PC-9 (cell line): ENCODE measurements at regions not wholly inside any gene's neighbourhood (a gene's known extent, or its start where the extent isn't known, plus 50 kb on each side); places are given as distances from the start of the nearest gene placed in this dataset.

ENCODE experiments used
- EZH2 ChIP-seq: fragments of 200-600 bp; sonication (generic); IDR thresholded peaks from 2 replicates; pipeline ENCODE4 v1.8.0; 2017; ENCODE audit warnings: antibody characterized with exemption, low read depth
- TF ChIP-seq, protein P1 (sequence below): fragments of 200-600 bp; sonication (generic); conservative IDR thresholded peaks from 2 replicates; pipeline ENCODE4 v1.6.1; 2017; ENCODE audit warnings: mixed run types, antibody characterized with exemption, mild to moderate bottlenecking, moderate library complexity

DNA sequence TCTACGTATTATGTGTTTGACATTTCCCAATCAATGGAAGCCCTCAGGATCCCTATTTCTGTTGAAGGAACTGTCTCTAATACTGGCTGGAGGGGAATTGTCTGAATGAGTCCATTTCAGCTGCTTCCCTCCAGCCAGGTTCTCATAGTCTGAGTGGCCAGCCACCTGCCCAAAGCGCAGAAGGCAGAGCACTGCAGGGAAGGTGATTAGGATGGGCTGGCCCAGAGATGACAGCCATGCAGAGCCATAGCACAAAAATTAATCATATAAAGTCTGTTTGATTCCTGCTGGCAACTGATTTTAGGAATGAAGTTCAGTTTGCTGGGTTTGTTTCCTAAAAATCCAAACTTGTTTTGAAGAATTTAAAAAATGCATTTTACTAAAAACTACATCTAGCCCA lies 327.1 kb downstream of the ETAA1 start:
- TF ChIP-seq, protein P1, sequence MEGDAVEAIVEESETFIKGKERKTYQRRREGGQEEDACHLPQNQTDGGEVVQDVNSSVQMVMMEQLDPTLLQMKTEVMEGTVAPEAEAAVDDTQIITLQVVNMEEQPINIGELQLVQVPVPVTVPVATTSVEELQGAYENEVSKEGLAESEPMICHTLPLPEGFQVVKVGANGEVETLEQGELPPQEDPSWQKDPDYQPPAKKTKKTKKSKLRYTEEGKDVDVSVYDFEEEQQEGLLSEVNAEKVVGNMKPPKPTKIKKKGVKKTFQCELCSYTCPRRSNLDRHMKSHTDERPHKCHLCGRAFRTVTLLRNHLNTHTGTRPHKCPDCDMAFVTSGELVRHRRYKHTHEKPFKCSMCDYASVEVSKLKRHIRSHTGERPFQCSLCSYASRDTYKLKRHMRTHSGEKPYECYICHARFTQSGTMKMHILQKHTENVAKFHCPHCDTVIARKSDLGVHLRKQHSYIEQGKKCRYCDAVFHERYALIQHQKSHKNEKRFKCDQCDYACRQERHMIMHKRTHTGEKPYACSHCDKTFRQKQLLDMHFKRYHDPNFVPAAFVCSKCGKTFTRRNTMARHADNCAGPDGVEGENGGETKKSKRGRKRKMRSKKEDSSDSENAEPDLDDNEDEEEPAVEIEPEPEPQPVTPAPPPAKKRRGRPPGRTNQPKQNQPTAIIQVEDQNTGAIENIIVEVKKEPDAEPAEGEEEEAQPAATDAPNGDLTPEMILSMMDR, result no peak
- TF ChIP-seq EZH2, result no peak
